ENCODE measurements at regions not wholly inside any gene's neighbourhood (a gene's known extent, or its start where the extent isn't known, plus 50 kb on each side); places are given as distances from the start of the nearest gene placed in this dataset.

DNA sequence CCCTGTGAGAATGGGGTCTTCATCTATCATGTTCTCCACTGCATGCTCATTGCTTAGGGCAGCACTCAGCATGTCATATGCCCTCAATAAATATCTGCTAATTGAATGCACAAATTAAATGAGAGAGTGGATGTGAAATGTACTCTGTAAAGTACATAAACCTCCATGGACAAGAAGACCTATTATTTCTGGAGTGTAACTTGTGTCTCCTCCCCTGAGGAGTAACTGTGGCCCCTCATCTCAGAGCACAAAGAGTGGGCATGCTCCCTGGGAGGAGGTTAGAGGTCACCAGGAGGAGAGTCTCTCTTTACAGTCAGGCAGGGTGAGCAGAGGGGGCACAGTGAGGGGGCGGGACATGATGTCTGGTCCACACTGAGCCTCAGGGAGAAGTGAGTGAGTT is 313.6 kb upstream of the PODXL start:
- TF ChIP-seq, protein P1, sequence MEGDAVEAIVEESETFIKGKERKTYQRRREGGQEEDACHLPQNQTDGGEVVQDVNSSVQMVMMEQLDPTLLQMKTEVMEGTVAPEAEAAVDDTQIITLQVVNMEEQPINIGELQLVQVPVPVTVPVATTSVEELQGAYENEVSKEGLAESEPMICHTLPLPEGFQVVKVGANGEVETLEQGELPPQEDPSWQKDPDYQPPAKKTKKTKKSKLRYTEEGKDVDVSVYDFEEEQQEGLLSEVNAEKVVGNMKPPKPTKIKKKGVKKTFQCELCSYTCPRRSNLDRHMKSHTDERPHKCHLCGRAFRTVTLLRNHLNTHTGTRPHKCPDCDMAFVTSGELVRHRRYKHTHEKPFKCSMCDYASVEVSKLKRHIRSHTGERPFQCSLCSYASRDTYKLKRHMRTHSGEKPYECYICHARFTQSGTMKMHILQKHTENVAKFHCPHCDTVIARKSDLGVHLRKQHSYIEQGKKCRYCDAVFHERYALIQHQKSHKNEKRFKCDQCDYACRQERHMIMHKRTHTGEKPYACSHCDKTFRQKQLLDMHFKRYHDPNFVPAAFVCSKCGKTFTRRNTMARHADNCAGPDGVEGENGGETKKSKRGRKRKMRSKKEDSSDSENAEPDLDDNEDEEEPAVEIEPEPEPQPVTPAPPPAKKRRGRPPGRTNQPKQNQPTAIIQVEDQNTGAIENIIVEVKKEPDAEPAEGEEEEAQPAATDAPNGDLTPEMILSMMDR (IDR thresholded peaks at IDR 0.05), result no peak
- no peak for TF ChIP-seq EZH2 (IDR thresholded peaks at IDR 0.05; ENCODE audit: borderline replicate concordance, insufficient read depth, low read depth, low read length, poor library complexity, severe bottlenecking)
